OCI-LY7 (cell line): ENCODE measurements at regions not wholly inside any gene's neighbourhood (a gene's known extent, or its start where the extent isn't known, plus 50 kb on each side); places are given as distances from the start of the nearest gene placed in this dataset.

Experiments
- CTCF ChIP-seq: fragments of 200-600 bp; sonication (generic); conservative IDR thresholded peaks from 2 replicates; pipeline ENCODE4 v1.5.1; 2014; ENCODE audit warnings: mild to moderate bottlenecking, antibody characterized with exemption, low read length, moderate library complexity, mixed read lengths
- EZH2phosphoT487 ChIP-seq: fragments of 200-600 bp; sonication (generic); IDR thresholded peaks from 2 replicates; pipeline ENCODE4 v1.6.1; 2018; ENCODE audit warnings: low read depth, borderline replicate concordance, mild to moderate bottlenecking, mixed run types, antibody characterized with exemption, low read length, moderate library complexity, mixed read lengths

- TF ChIP-seq CTCF: no peak
- no peak for TF ChIP-seq EZH2phosphoT487
Measured at GRCh38 chr4:17138847-17139246, 240.4 kb upstream of the LDB2 start.
